H1 (cell line): ENCODE measurements at regions not wholly inside any gene's neighbourhood (a gene's known extent, or its start where the extent isn't known, plus 50 kb on each side); places are given as distances from the start of the nearest gene placed in this dataset.

Source experiments
- CTCF ChIA-PET: fragments of 300-600 bp; sonication (Branson Sonifier 250); formaldehyde crosslinking; loops from one replicate; lab custom pipeline; 2021; ENCODE audit not compliant: partially characterized antibody; lab: Charles Lee
- POLR2A ChIA-PET: fragments of 300-600 bp; sonication (Branson Sonifier 250); formaldehyde crosslinking; loops from one replicate; lab custom pipeline; 2021; ENCODE audit warnings: inconsistent platforms; ENCODE audit not compliant: partially characterized antibody; lab: Charles Lee
- DNase-seq, 2 experiments: peaks; one replicate each; pipeline versions ENCODE4 v3.0.0 to v3.0.0-alpha.2; 2010 to 2022; ENCODE audit warnings: low spot score in 2 of 2, low read depth in 1 of 2, mixed read lengths in 1 of 2
- FAIRE-seq: peaks from 2 replicates; lab custom pipeline; 2011; peaks lifted over from hg19 to GRCh38; lab: Jason Lieb, UNC
- H2AFZ ChIP-seq: 2 replicates; pipeline ENCODE4 v1.8.1; 2012; ENCODE audit warnings: low read length, inconsistent platforms
- H2AK5ac ChIP-seq: 2 replicates; pipeline ENCODE4 v1.6.1; 2013; ENCODE audit warnings: low read depth, low read length
- H2BK120ac ChIP-seq: replicated peaks from 2 replicates; pipeline ENCODE3; 2013; ENCODE audit warnings: low read depth, low read length, inconsistent platforms
- H2BK12ac ChIP-seq: 2 replicates; pipeline ENCODE4 v1.6.1; 2013; ENCODE audit warnings: low read depth, low read length
- H2BK15ac ChIP-seq: 2 replicates; pipeline ENCODE4 v1.6.1; 2013; ENCODE audit warnings: low read length
- H2BK20ac ChIP-seq: 2 replicates; pipeline ENCODE4 v1.6.1; 2013; ENCODE audit warnings: low read length
- H2BK5ac ChIP-seq: 2 replicates; pipeline ENCODE4 v1.6.1; 2013; ENCODE audit warnings: low read depth, low read length
- H3K14ac ChIP-seq: 2 replicates; pipeline ENCODE4 v1.6.1; 2013; ENCODE audit warnings: inconsistent platforms; ENCODE audit not compliant: insufficient read length
- H3K18ac ChIP-seq: 2 replicates; pipeline ENCODE4 v1.6.1; 2013; ENCODE audit warnings: low read length; ENCODE audit errors: extremely low read depth
- H3K23ac ChIP-seq: 2 replicates; pipeline ENCODE4 v1.6.1; 2013; ENCODE audit warnings: inconsistent platforms; ENCODE audit not compliant: insufficient read length
- H3K23me2 ChIP-seq: 2 replicates; pipeline ENCODE4 v1.6.1; 2013; ENCODE audit warnings: low read depth, low read length
- H3K27ac ChIP-seq: 2 replicates; pipeline ENCODE4 v1.6.1; 2011; ENCODE audit warnings: low read depth, low read length, inconsistent platforms
- H3K27me3 ChIP-seq, 4 experiments: replicated peaks in 1 of 4; 1 replicate in 1 of 4; 2 replicates in 3 of 4; pipeline versions ENCODE4 v1.6.1 to v1.8.1; 2011 to 2013; ENCODE audit warnings: low read length in 3 of 4, mild to moderate bottlenecking in 3 of 4, inconsistent platforms in 2 of 4, mixed read lengths in 2 of 4, moderate library complexity in 1 of 4; ENCODE audit not compliant: control insufficient read depth in 3 of 4, insufficient read depth in 3 of 4; ENCODE audit errors: extremely low read depth in 1 of 4
- H3K36me3 ChIP-seq, 4 experiments: 2 replicates each; pipeline versions ENCODE4 v1.6.1 to v1.8.1; 2011 to 2013; ENCODE audit warnings: mild to moderate bottlenecking in 4 of 4, low read length in 3 of 4, moderate library complexity in 2 of 4, control low read depth in 1 of 4, inconsistent platforms in 1 of 4; ENCODE audit not compliant: insufficient read depth in 4 of 4, control insufficient read depth in 2 of 4
- H3K4ac ChIP-seq: replicated peaks from 2 replicates; pipeline ENCODE3; 2013; ENCODE audit warnings: low read length, low read depth, mixed read lengths, inconsistent platforms; ENCODE audit not compliant: insufficient read length
- H3K4me1 ChIP-seq, 4 experiments: replicated peaks in 1 of 4; 1 replicate in 1 of 4; 2 replicates in 3 of 4; pipeline versions ENCODE4 v1.6.1 to v1.8.1; 2011 to 2013; ENCODE audit warnings: low read length in 3 of 4, inconsistent platforms in 2 of 4, mixed read lengths in 1 of 4; ENCODE audit not compliant: insufficient read depth in 4 of 4, control insufficient read depth in 3 of 4
- H3K4me2 ChIP-seq, 2 experiments: 2 replicates each; pipeline versions ENCODE4 v1.6.1 to v1.8.1; 2011 to 2013; ENCODE audit warnings: low read depth in 2 of 2, low read length in 2 of 2, control low read depth in 1 of 2, inconsistent platforms in 1 of 2, mild to moderate bottlenecking in 1 of 2; ENCODE audit not compliant: insufficient read depth in 1 of 2
- H3K4me3 ChIP-seq, 4 experiments: fragments of 200-600, 300-600 bp in 1 of 4; sonication (generic), shearing (Covaris generic), sonication (Bioruptor Twin) in 1 of 4; 2 replicates each; pipeline versions ENCODE4 v1.5.1 to v1.8.1; 2011 to 2016; ENCODE audit warnings: low read length in 4 of 4, low read depth in 3 of 4, control low read depth in 2 of 4, inconsistent platforms in 2 of 4, mild to moderate bottlenecking in 2 of 4, mixed read lengths in 1 of 4, moderate library complexity in 1 of 4; ENCODE audit not compliant: insufficient read depth in 2 of 4; ENCODE audit errors: extremely low read depth in 1 of 4
- H3K56ac ChIP-seq: replicated peaks from 2 replicates; pipeline ENCODE3; 2013; ENCODE audit warnings: low read depth, mild to moderate bottlenecking, mixed read lengths, low read length, inconsistent platforms; ENCODE audit not compliant: insufficient read length
- H3K79me1 ChIP-seq: 2 replicates; pipeline ENCODE4 v1.6.1; 2013; ENCODE audit warnings: low read depth, low read length, control low read depth
- H3K79me2 ChIP-seq, 2 experiments: 2 replicates each; pipeline versions ENCODE4 v1.6.1 to v1.8.1; 2012 to 2013; ENCODE audit warnings: low read length in 2 of 2, mild to moderate bottlenecking in 2 of 2, inconsistent platforms in 1 of 2; ENCODE audit not compliant: insufficient read depth in 2 of 2, control insufficient read depth in 1 of 2
- H3K9ac ChIP-seq, 4 experiments: replicated peaks in 1 of 4; 1 replicate in 1 of 4; 2 replicates in 3 of 4; pipeline versions ENCODE4 v1.6.1 to v1.8.1; 2011 to 2013; ENCODE audit warnings: low read depth in 3 of 4, low read length in 3 of 4, control low read depth in 2 of 4, mild to moderate bottlenecking in 2 of 4, moderate library complexity in 2 of 4, inconsistent platforms in 1 of 4; ENCODE audit errors: extremely low read depth in 1 of 4
- H3K9me3 ChIP-seq, 2 experiments: 2 replicates each; pipeline versions ENCODE4 v1.6.1 to v1.8.1; 2012 to 2013; ENCODE audit warnings: mild to moderate bottlenecking in 2 of 2, moderate library complexity in 2 of 2, control low read depth in 1 of 2, inconsistent platforms in 1 of 2, low read depth in 1 of 2, low read length in 1 of 2, mixed read lengths in 1 of 2; ENCODE audit not compliant: insufficient read depth in 2 of 2
- H4K20me1 ChIP-seq, 2 experiments: replicated peaks in 1 of 2; 2 replicates each; pipeline versions ENCODE3 to v1.8.1; 2011 to 2013; ENCODE audit warnings: inconsistent platforms in 2 of 2, low read length in 2 of 2, mild to moderate bottlenecking in 1 of 2; ENCODE audit not compliant: insufficient read depth in 2 of 2, control insufficient read depth in 1 of 2
- H4K5ac ChIP-seq: 2 replicates; pipeline ENCODE4 v1.6.1; 2013; ENCODE audit warnings: low read length, low read depth, mixed read lengths, inconsistent platforms; ENCODE audit not compliant: insufficient read length
- H4K8ac ChIP-seq: 2 replicates; pipeline ENCODE4 v1.8.0; 2013; ENCODE audit warnings: mild to moderate bottlenecking, moderate library complexity, low read length, inconsistent platforms; ENCODE audit not compliant: insufficient read depth; ENCODE audit errors: extremely low read depth
- H4K91ac ChIP-seq: replicated peaks from 2 replicates; pipeline ENCODE3; 2013; ENCODE audit warnings: low read length, mixed read lengths, inconsistent platforms; ENCODE audit not compliant: insufficient read length
- CHD2 ChIP-seq: IDR thresholded peaks from 2 replicates; pipeline ENCODE4 v1.6.1; 2012; ENCODE audit warnings: low read length, improper control_type of control experiment
- CTBP2 ChIP-seq: IDR thresholded peaks from 2 replicates; pipeline ENCODE4 v1.7.0; 2011; ENCODE audit warnings: borderline replicate concordance, mild to moderate bottlenecking, moderate library complexity, mixed read lengths, low read length; ENCODE audit not compliant: insufficient read depth, insufficient read length
- EZH2 ChIP-seq: fragments of 200-600 bp; sonication (generic); IDR thresholded peaks from 2 replicates; pipeline ENCODE4 v1.7.1; 2012; ENCODE audit warnings: low read depth, mild to moderate bottlenecking, moderate library complexity, low read length, inconsistent platforms; ENCODE audit not compliant: severe bottlenecking
- RBBP5 ChIP-seq: IDR thresholded peaks from 2 replicates; pipeline ENCODE4 v1.7.1; 2012; ENCODE audit warnings: low read depth, mild to moderate bottlenecking, inconsistent platforms, low read length, moderate library complexity, borderline replicate concordance
- RFX5 ChIP-seq: IDR thresholded peaks from 2 replicates; pipeline ENCODE4 v1.6.1; 2011; ENCODE audit warnings: low read depth, low read length, improper control_type of control experiment, borderline replicate concordance
- SAP30 ChIP-seq: fragments of 300-600 bp; sonication (generic); IDR thresholded peaks from 2 replicates; pipeline ENCODE4 v1.7.1; 2012; ENCODE audit warnings: low read length, moderate library complexity, mild to moderate bottlenecking, inconsistent platforms; ENCODE audit not compliant: insufficient read depth, insufficient replicate concordance
- SIN3A ChIP-seq, 2 experiments: IDR thresholded peaks in 1 of 2; conservative IDR thresholded peaks in 1 of 2; 2 replicates each; pipeline ENCODE4 v1.6.1; 2011 to 2012; ENCODE audit warnings: low read length in 2 of 2, improper control_type of control experiment in 1 of 2, low read depth in 1 of 2, mild to moderate bottlenecking in 1 of 2
- SUZ12 ChIP-seq: fragments of 200-600 bp; sonication (generic); IDR thresholded peaks from 2 replicates; pipeline ENCODE4 v1.6.1; 2012; ENCODE audit warnings: mild to moderate bottlenecking, inconsistent platforms, low read length, moderate library complexity, mixed read lengths
- YY1 ChIP-seq: IDR thresholded peaks from 2 replicates; pipeline ENCODE4 v1.6.1; 2011; ENCODE audit warnings: low read depth, mild to moderate bottlenecking, low read length

DNA sequence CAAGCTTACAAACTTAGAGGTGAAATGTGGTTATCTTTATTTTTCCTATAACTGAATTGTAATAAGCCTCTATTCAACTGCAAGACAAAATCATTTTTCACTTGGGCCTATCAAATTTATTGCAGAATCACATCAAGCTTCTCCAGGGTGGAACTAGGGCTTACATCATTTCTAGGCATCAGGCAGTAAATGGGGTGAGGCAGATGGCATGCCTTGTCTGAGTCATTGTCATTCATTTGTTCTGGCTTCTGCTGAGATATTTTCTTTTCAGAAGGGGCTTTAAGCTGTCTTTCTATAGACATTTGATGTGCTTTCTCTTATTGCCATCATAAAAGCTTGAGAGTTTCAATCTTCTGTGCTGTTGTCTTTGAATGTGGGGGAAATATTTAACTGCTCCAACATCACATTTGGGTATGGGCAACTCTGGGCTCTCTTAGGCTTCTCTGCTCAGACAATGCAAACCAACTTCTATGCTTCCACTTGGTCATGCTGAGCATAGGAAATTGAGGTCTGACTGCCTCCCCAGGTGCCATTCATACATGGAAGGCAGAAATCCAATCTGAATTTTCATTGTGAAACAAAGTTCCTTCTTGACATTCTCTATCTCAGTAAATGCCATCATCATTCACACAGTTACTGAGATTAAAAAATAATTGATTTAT lies 225.8 kb upstream of the GIMD1 start:
- H3K23ac ChIP-seq: no peak overlapping the region
- H3K4ac ChIP-seq: no peak overlapping the region
- H3K4me1 ChIP-seq: peaks cover 0 to 5% (median 0%) of the 10 kb centered on the region in 4 experiments; a peak in 2 of 7 replicates
- H2BK120ac ChIP-seq: no peak overlapping the region
- no peak overlapping the region for H3K56ac ChIP-seq
- no peaks in the 10 kb centered on the region for H3K9me3 ChIP-seq
- H3K23me2 ChIP-seq: no peaks in the 10 kb centered on the region
- no peak overlapping the region for H4K5ac ChIP-seq
- no peak overlapping the region; the same call in 1 of the 2 replicates for H2AFZ ChIP-seq
- no peak overlapping the region for H2BK12ac ChIP-seq
- H3K79me1 ChIP-seq: no peaks in the 10 kb centered on the region
- H3K27me3 ChIP-seq: no peaks in the 10 kb centered on the region
- H2BK20ac ChIP-seq: no peak overlapping the region
- H3K9ac ChIP-seq: no peak overlapping the region
- no peak overlapping the region for H3K27ac ChIP-seq
- no peak overlapping the region for H2BK15ac ChIP-seq
- CTCF ChIA-PET: no interaction called here
- H3K4me2 ChIP-seq: no peak overlapping the region
- H3K18ac ChIP-seq: no peak overlapping the region
- no peaks in the 10 kb centered on the region; a peak in 1 of 8 replicates for H3K36me3 ChIP-seq
- TF ChIP-seq RBBP5 (no peak), EZH2 (no peak), CTBP2 (no peak), CHD2 (no peak), RFX5 (no peak), SAP30 (no peak), YY1 (no peak), SIN3A (conservative IDR thresholded peaks at IDR 0.05 in 1 of 2, IDR thresholded peaks at IDR 0.05 in 1 of 2; ENCODE audit: low read depth in 1 of 2, low read length in 2 of 2) (no peak), SUZ12 (no peak)
- FAIRE-seq (no peak), DNase-seq (no peak)
- H4K91ac ChIP-seq: no peak overlapping the region
- no peaks in the 10 kb centered on the region for H4K20me1 ChIP-seq
- H2AK5ac ChIP-seq: no peak overlapping the region
- no peak overlapping the region for H3K4me3 ChIP-seq
- H2BK5ac ChIP-seq: no peak overlapping the region
- POLR2A ChIA-PET: no interaction called here
- no peaks in the 10 kb centered on the region for H3K79me2 ChIP-seq
- H4K8ac ChIP-seq: no peak overlapping the region
- no peak overlapping the region for H3K14ac ChIP-seq
